K562 (cell line): ENCODE measurements at regions not wholly inside any gene's neighbourhood (a gene's known extent, or its start where the extent isn't known, plus 50 kb on each side); places are given as distances from the start of the nearest gene placed in this dataset.

Experiments
- ATAC-seq: fragments of 200-7000 bp; cut with Tn5 transposase; 3 replicates; pipeline ENCODE4 v1.9.1; 2020; ENCODE audit warnings: moderate library complexity
- BruUV-seq: library from RNA; stranded (reverse); fragments of 400-500 nt; replicated peaks from 2 replicates; lab custom pipeline; 2021; lab: Mats Ljungman, UMichigan
- CTCF ChIA-PET: fragments of 300-600 bp; formaldehyde crosslinking; extraction: SDS; loops from one replicate; lab custom pipeline; 2021; ENCODE audit warnings: low intra/inter-chr PET ratio; lab: Yijun Ruan, JAX
- POLR2A ChIA-PET: fragments of 300-600, 350-650 bp; sonication (Branson Sonifier 250); formaldehyde crosslinking; extraction: SDS; loops from one replicate; lab custom pipeline; 2021; ENCODE audit warnings: antibody characterized with exemption, inconsistent platforms; lab: Yijun Ruan, JAX
- DNase-seq, 4 experiments: peaks; one replicate each; pipeline versions ENCODE4 v3.0.0 to v3.0.0-alpha.2; 2011 to 2018; ENCODE audit warnings: low spot score in 3 of 4, mixed read lengths in 3 of 4; ENCODE audit errors: extremely low read depth in 1 of 4
- FAIRE-seq: peaks from 2 replicates; lab custom pipeline; 2011; peaks lifted over from hg19 to GRCh38; lab: Jason Lieb, UNC
- H2AFZ ChIP-seq: 2 replicates; pipeline ENCODE4 v1.6.0; 2011; ENCODE audit warnings: low read depth, low read length, control low read depth, inconsistent platforms
- H3K27ac ChIP-seq: fragments of 200-600 bp; 3 replicates; pipeline ENCODE4 v1.8.0; 2011; ENCODE audit warnings: low read depth, mild to moderate bottlenecking, control low read depth, inconsistent platforms, low read length, moderate library complexity, mixed read lengths; ENCODE audit errors: extremely low read depth
- H3K27me3 ChIP-seq, 2 experiments: fragments of 300-600 bp in 1 of 2; 2 replicates in 1 of 2; 3 replicates in 1 of 2; pipeline versions ENCODE4 v1.6.0 to v1.8.0; 2011; ENCODE audit warnings: inconsistent platforms in 2 of 2, low read length in 2 of 2, mild to moderate bottlenecking in 1 of 2, mixed read lengths in 1 of 2, moderate library complexity in 1 of 2; ENCODE audit not compliant: control insufficient read depth in 2 of 2, insufficient read depth in 2 of 2
- H3K36me3 ChIP-seq: fragments of 300-600 bp; 3 replicates; pipeline ENCODE4 v1.8.0; 2011; ENCODE audit warnings: mild to moderate bottlenecking, low read length, inconsistent platforms; ENCODE audit not compliant: control insufficient read depth, insufficient read depth
- H3K4me1 ChIP-seq, 2 experiments: fragments of 200-600 bp in 1 of 2; replicated peaks in 1 of 2; 2 replicates in 1 of 2; 3 replicates in 1 of 2; pipeline versions ENCODE4 v1.5.1 to v1.8.0; 2011; ENCODE audit warnings: inconsistent platforms in 2 of 2, low read length in 2 of 2, mild to moderate bottlenecking in 1 of 2, mixed read lengths in 1 of 2, moderate library complexity in 1 of 2; ENCODE audit not compliant: control insufficient read depth in 2 of 2, insufficient read depth in 2 of 2
- H3K4me2 ChIP-seq: 2 replicates; pipeline ENCODE4 v1.6.1; 2011; ENCODE audit warnings: low read length, control low read depth, inconsistent platforms, mixed read lengths; ENCODE audit not compliant: insufficient read depth
- H3K4me3 ChIP-seq: fragments of 200-600 bp; sonication (generic), shearing (Covaris generic); 2 replicates; pipeline ENCODE4 v1.5.1; 2016; ENCODE audit warnings: control low read depth, inconsistent platforms
- H3K79me2 ChIP-seq: fragments of 200-600 bp; 3 replicates; pipeline ENCODE4 v1.8.0; 2011; ENCODE audit warnings: low read length, inconsistent platforms; ENCODE audit not compliant: control insufficient read depth, insufficient read depth
- H3K9ac ChIP-seq, 2 experiments: 2 replicates each; pipeline versions ENCODE4 v1.6.0 to v1.6.1; 2011; ENCODE audit warnings: low read depth in 2 of 2, low read length in 2 of 2, control low read depth in 1 of 2, inconsistent platforms in 1 of 2, mild to moderate bottlenecking in 1 of 2, mixed read lengths in 1 of 2; ENCODE audit not compliant: insufficient read depth in 1 of 2
- H3K9me1 ChIP-seq: one replicate; pipeline ENCODE4 v1.6.0; 2011; ENCODE audit warnings: inconsistent platforms, mild to moderate bottlenecking, low read length, moderate library complexity; ENCODE audit not compliant: control insufficient read depth, insufficient read depth
- H3K9me3 ChIP-seq: replicated peaks from 2 replicates; pipeline ENCODE4 v1.5.1; 2011; ENCODE audit warnings: low read depth, low read length, inconsistent platforms; ENCODE audit not compliant: control insufficient read depth, insufficient read depth
- H4K20me1 ChIP-seq: replicated peaks from 2 replicates; pipeline ENCODE4 v1.6.1; 2011; ENCODE audit warnings: low read length, inconsistent platforms, mixed read lengths; ENCODE audit not compliant: control insufficient read depth, insufficient read depth
- CC2D1A ChIP-seq: fragments of 450-650 bp; IDR thresholded peaks from 2 replicates; pipeline ENCODE4 v1.6.1; 2017; ENCODE audit warnings: mild to moderate bottlenecking
- KLF16 ChIP-seq: IDR thresholded peaks from 2 replicates; pipeline ENCODE4 v1.6.1; 2016; ENCODE audit warnings: antibody characterized with exemption
- MTA1 ChIP-seq: fragments of 450-650 bp; IDR thresholded peaks from 2 replicates; pipeline ENCODE4 v1.6.1; 2017; ENCODE audit warnings: borderline replicate concordance
- NBN ChIP-seq: fragments of 450-650 bp; IDR thresholded peaks from 2 replicates; pipeline ENCODE4 v1.6.1; 2016; ENCODE audit warnings: low read depth, mild to moderate bottlenecking
- SRSF9 ChIP-seq: fragments of 200-400 bp; formaldehyde crosslinking; IDR thresholded peaks from 2 replicates; pipeline ENCODE4 v1.6.1; 2017; ENCODE audit warnings: low read depth, low read length, borderline replicate concordance
- TRIM28 ChIP-seq: fragments of 450-650 bp; IDR thresholded peaks from 2 replicates; pipeline ENCODE4 v1.6.1; 2017
- ZC3H4 ChIP-seq: sonication (generic); formaldehyde crosslinking; IDR thresholded peaks from 2 replicates; pipeline ENCODE4 v1.9.0; 2021; ENCODE audit warnings: missing genetic modification reagents, borderline replicate concordance
- ZNF263 ChIP-seq: sonication (generic); formaldehyde crosslinking; IDR thresholded peaks from 2 replicates; pipeline ENCODE4 v1.8.0; 2022; ENCODE audit warnings: mild to moderate bottlenecking, missing genetic modification reagents, borderline replicate concordance
- ZNF354B ChIP-seq: fragments of 250-450 bp; sonication (Bioruptor Pico); IDR thresholded peaks from 2 replicates; pipeline ENCODE4 v1.4.0; 2020
- WGBS: fragments of 100-300 bp; shearing (Covaris generic); methylation state at CpG from one replicate; pipeline ENCODE4 v1.1.6; 2016; ENCODE audit warnings: low coverage, mixed read lengths; ENCODE audit not compliant: insufficient coverage; ENCODE audit errors: missing lambda C conversion rate; 5-methylcytosine and 5-hydroxymethylcytosine counted together
- in situ Hi-C: fragments of 300-500 bp; cut with MboI; formaldehyde crosslinking; loops from 4 replicates; pipeline ENCODE4 v1.15.0; 2018; ENCODE audit warnings: inconsistent platforms, mixed read lengths
- intact Hi-C: fragments of 100-400 bp; cut with micrococcal nuclease; formaldehyde crosslinking; loops from 2 replicates; pipeline ENCODE4 v1.14.2; 2022
- TF ChIP-seq, protein P1 (sequence below), 3 experiments: IDR thresholded peaks in 2 of 3; conservative IDR thresholded peaks in 1 of 3; 2 replicates each; pipeline ENCODE4 v1.5.1; 2011 to 2012; ENCODE audit warnings: low read length in 3 of 3, mild to moderate bottlenecking in 3 of 3, control low read depth in 2 of 3, improper control_type of control experiment in 1 of 3, inconsistent platforms in 1 of 3, low read depth in 1 of 3, mixed read lengths in 1 of 3, moderate library complexity in 1 of 3; ENCODE audit not compliant: insufficient read depth in 2 of 3

DNA sequence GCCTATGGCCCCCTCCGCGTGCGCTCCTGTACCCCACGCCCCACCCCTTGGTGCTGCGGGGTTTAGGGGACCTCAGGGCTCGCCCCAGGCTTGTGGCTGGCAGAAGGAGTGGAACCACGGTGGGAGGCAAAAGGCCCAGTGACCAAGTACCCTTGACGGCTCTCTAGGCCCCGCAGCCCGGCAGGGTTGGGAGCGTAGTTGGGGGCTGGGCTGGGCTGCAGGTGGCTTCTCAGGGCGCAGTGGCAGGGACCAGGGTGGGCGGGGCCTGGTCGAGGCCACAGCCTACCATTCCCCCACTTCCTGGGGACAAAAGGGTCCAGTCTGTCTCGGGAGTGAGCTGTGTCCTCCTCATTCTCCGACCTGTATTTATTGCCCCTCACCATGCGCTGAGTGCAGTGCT lies 124.9 kb downstream of the RBFOX3 start:
- ATAC-seq (no peak), FAIRE-seq (no peak), DNase-seq (no peak)
- no peak overlapping the region for H2AFZ ChIP-seq
- POLR2A ChIA-PET, result interaction anchor here (1.1 kb wide), 1 partner anchor 13 kb away, joined by 4 read pairs; no protein-coding TSS in a partner anchor
- no peaks in the 10 kb centered on the region for H3K4me1 ChIP-seq
- 0% methylated on average over 6 of the region's 17 CpGs for WGBS
- peaks cover 1 to 45% of the 10 kb centered on the region in 2 experiments; a peak in 3 of 5 replicates for H3K27me3 ChIP-seq
- peaks cover 4% of the 10 kb centered on the region; the same call in 1 of the 2 replicates for H4K20me1 ChIP-seq
- BruUV-seq, result no TSS peak
- CTCF ChIA-PET, result no interaction called here
- H3K9me3 ChIP-seq, result no peaks in the 10 kb centered on the region
- no peak overlapping the region for H3K4me3 ChIP-seq
- H3K27ac ChIP-seq, result no peak overlapping the region
- no peak overlapping the region for H3K9ac ChIP-seq
- no peak overlapping the region for H3K4me2 ChIP-seq
- intact Hi-C loops (no loop called here), in situ Hi-C loops (no loop called here)
- H3K9me1 ChIP-seq, result no peaks in the 10 kb centered on the region
- no peaks in the 10 kb centered on the region for H3K79me2 ChIP-seq
- TF ChIP-seq ZNF263 (CRISPR knock-in tag), result no peak
- TF ChIP-seq MTA1, result no peak
- no peak for TF ChIP-seq CC2D1A
- TF ChIP-seq ZNF354B, result no peak
- no peaks in the 10 kb centered on the region for H3K36me3 ChIP-seq

DNA sequence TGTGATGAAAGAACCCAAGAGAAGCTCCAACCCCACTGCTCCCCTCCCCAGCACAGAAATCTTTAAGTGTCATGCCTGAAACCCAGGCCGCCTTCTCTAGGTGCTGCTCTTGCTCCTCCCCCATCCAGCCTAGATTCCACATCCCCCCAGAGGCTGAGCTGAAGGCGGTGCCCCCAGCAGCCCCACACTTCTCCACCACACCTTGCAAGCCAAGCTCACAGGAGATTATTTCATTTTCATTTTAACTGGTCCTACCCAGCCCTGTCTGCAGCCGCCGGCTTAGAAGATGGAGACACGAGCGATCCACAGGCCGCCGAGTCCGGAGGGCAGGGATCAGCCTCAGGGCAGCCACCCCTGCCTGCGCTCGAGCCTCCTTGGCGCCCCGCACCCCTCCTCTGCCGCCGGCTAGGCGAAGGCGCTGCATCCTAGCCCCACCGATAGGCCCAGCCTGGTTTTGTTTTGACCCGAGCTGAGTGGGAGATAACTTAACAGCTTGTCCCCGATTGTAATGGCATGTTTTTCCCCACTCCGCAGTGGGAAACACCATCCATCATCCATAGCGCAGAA lies 125.3 kb downstream of the RBFOX3 start:
- ChIA-PET POLR2A (interaction anchor here (1.1 kb wide), 1 partner anchor 12 kb away, joined by 4 read pairs; no protein-coding TSS in a partner anchor), CTCF (no interaction called here)
- Histone ChIP-seq H3K4me3 (no peak overlapping the region), H3K27me3 (peaks cover 4 to 50% of the 10 kb centered on the region in 2 experiments; a peak in 3 of 5 replicates), H3K9me3 (no peaks in the 10 kb centered on the region), H4K20me1 (peaks cover 4% of the 10 kb centered on the region), H3K79me2 (no peaks in the 10 kb centered on the region), H3K9ac (no peak overlapping the region), H3K9me1 (no peaks in the 10 kb centered on the region), H3K36me3 (no peaks in the 10 kb centered on the region), H2AFZ (no peak overlapping the region), H3K4me2 (no peak overlapping the region), H3K27ac (no peak overlapping the region), H3K4me1 (no peaks in the 10 kb centered on the region)
- under 1% methylated on average over 21 of the region's 22 CpGs for WGBS
- FAIRE-seq, result no peak
- in situ Hi-C loops, result no loop called here
- ATAC-seq, result no peak
- BruUV-seq, result no TSS peak
- TF ChIP-seq, protein P1, sequence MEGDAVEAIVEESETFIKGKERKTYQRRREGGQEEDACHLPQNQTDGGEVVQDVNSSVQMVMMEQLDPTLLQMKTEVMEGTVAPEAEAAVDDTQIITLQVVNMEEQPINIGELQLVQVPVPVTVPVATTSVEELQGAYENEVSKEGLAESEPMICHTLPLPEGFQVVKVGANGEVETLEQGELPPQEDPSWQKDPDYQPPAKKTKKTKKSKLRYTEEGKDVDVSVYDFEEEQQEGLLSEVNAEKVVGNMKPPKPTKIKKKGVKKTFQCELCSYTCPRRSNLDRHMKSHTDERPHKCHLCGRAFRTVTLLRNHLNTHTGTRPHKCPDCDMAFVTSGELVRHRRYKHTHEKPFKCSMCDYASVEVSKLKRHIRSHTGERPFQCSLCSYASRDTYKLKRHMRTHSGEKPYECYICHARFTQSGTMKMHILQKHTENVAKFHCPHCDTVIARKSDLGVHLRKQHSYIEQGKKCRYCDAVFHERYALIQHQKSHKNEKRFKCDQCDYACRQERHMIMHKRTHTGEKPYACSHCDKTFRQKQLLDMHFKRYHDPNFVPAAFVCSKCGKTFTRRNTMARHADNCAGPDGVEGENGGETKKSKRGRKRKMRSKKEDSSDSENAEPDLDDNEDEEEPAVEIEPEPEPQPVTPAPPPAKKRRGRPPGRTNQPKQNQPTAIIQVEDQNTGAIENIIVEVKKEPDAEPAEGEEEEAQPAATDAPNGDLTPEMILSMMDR (IDR thresholded peaks at IDR 0.05 in 2 of 3, conservative IDR thresholded peaks at IDR 0.05 in 1 of 3; ENCODE audit: insufficient read depth in 2 of 3, low read depth in 1 of 3, low read length in 3 of 3), result no peak
- no peak for TF ChIP-seq TRIM28
- TF ChIP-seq NBN, result no peak
- no peak for TF ChIP-seq SRSF9
- no peak for TF ChIP-seq ZC3H4
- TF ChIP-seq KLF16, result no peak
- intact Hi-C loops, result no loop called here
- no peak for DNase-seq
